GM23338 (cell line): ENCODE measurements at regions not wholly inside any gene's neighbourhood (a gene's known extent, or its start where the extent isn't known, plus 50 kb on each side); places are given as distances from the start of the nearest gene placed in this dataset.

Source experiments
- ATAC-seq: fragments of 200-7000 bp; cut with Tn5 transposase; 3 replicates; pipeline ENCODE4 v1.9.1; 2020
- DNase-seq: peaks from one replicate; pipeline ENCODE4 v3.0.0-alpha.2; 2015; ENCODE audit warnings: low spot score
- H2AFZ ChIP-seq: fragments of 200-600 bp; sonication (generic); 2 replicates; pipeline ENCODE4 v1.8.0; 2016; ENCODE audit warnings: antibody characterized with exemption, mild to moderate bottlenecking, moderate library complexity
- H3F3A ChIP-seq: fragments of 200-600 bp; sonication (generic); replicated peaks from 2 replicates; pipeline ENCODE4 v1.8.0; 2017; ENCODE audit warnings: antibody characterized with exemption, mixed run types, low read depth
- H3K27ac ChIP-seq: fragments of 200-600 bp; sonication (generic); 2 replicates; pipeline ENCODE4 v1.6.1; 2016; ENCODE audit warnings: low read depth
- H3K27me3 ChIP-seq: fragments of 200-600 bp; sonication (generic); 2 replicates; pipeline ENCODE4 v1.8.0; 2016; ENCODE audit warnings: mild to moderate bottlenecking, mixed run types, moderate library complexity; ENCODE audit not compliant: insufficient read depth
- H3K36me3 ChIP-seq: fragments of 200-600 bp; sonication (generic); 2 replicates; pipeline ENCODE4 v1.8.0; 2016; ENCODE audit warnings: mild to moderate bottlenecking; ENCODE audit not compliant: insufficient read depth
- H3K4me1 ChIP-seq: fragments of 200-600 bp; sonication (generic); 2 replicates; pipeline ENCODE4 v1.8.0; 2016; ENCODE audit warnings: mild to moderate bottlenecking, moderate library complexity; ENCODE audit not compliant: insufficient read depth
- H3K4me2 ChIP-seq: fragments of 200-600 bp; sonication (generic); 2 replicates; pipeline ENCODE4 v1.7.1; 2017; ENCODE audit warnings: mixed run types
- H3K4me3 ChIP-seq: fragments of 200-600 bp; sonication (generic); 2 replicates; pipeline ENCODE4 v1.6.1; 2016; ENCODE audit warnings: mixed run types
- H3K79me2 ChIP-seq: fragments of 200-600 bp; sonication (generic); replicated peaks from 2 replicates; pipeline ENCODE4 v1.8.0; 2017; ENCODE audit warnings: mild to moderate bottlenecking; ENCODE audit not compliant: insufficient read depth
- H3K9me2 ChIP-seq: fragments of 200-600 bp; sonication (generic); 2 replicates; pipeline ENCODE4 v1.8.0; 2017; ENCODE audit not compliant: insufficient read depth
- H4K20me1 ChIP-seq: fragments of 200-600 bp; sonication (generic); replicated peaks from 2 replicates; pipeline ENCODE4 v1.8.0; 2017; ENCODE audit warnings: mild to moderate bottlenecking; ENCODE audit not compliant: insufficient read depth
- H3K27ac Mint-ChIP-seq: 2 replicates; pipeline ENCODE4 v1.8.0; 2020; ENCODE audit warnings: inconsistent platforms, mild to moderate bottlenecking, moderate library complexity, mixed read lengths
- H3K27me3 Mint-ChIP-seq: 3 replicates; pipeline ENCODE4 v1.8.0; 2022; ENCODE audit warnings: low read depth, mild to moderate bottlenecking, moderate library complexity, mixed read lengths, inconsistent platforms; ENCODE audit not compliant: insufficient read depth, poor library complexity
- H3K36me3 Mint-ChIP-seq: 3 replicates; pipeline ENCODE4 v1.8.0; 2021; ENCODE audit warnings: low read depth, mild to moderate bottlenecking, inconsistent platforms, moderate library complexity, mixed read lengths
- H3K4me1 Mint-ChIP-seq: 3 replicates; pipeline ENCODE4 v1.8.0; 2020; ENCODE audit warnings: mild to moderate bottlenecking, inconsistent platforms, mixed read lengths
- H3K4me3 Mint-ChIP-seq: 3 replicates; pipeline ENCODE4 v1.8.0; 2021; ENCODE audit warnings: moderate library complexity, mild to moderate bottlenecking, inconsistent platforms, mixed read lengths
- H3K9me3 Mint-ChIP-seq: 3 replicates; pipeline ENCODE4 v1.8.0; 2020; ENCODE audit warnings: moderate library complexity, mild to moderate bottlenecking, inconsistent platforms, mixed read lengths
- JUNB ChIP-seq: IDR thresholded peaks from one replicate; pipeline ENCODE4 v1.6.1; 2016; ENCODE audit warnings: antibody characterized with exemption; ENCODE audit not compliant: unreplicated experiment
- STAT1 ChIP-seq: IDR thresholded peaks from one replicate; pipeline ENCODE4 v1.6.1; 2016; ENCODE audit warnings: antibody characterized with exemption; ENCODE audit not compliant: unreplicated experiment
- ZNF114 ChIP-seq: fragments of 250-450 bp; sonication (Bioruptor Pico); IDR thresholded peaks from 2 replicates; pipeline ENCODE4 v1.5.0; 2020; ENCODE audit warnings: mild to moderate bottlenecking, moderate library complexity
- TF ChIP-seq, protein P1 (sequence below): fragments of 250-450 bp; sonication (Bioruptor Pico); IDR thresholded peaks from 2 replicates; pipeline ENCODE4 v1.5.0; 2020; ENCODE audit warnings: mild to moderate bottlenecking, moderate library complexity
- TF ChIP-seq, protein P2 (sequence below), 2 experiments: fragments of 200-600 bp in 1 of 2; sonication (generic) in 1 of 2; conservative IDR thresholded peaks; 2 replicates each; pipeline versions ENCODE4 v1.5.1 to v1.6.1; 2016 to 2017; ENCODE audit warnings: antibody characterized with exemption in 2 of 2, low read depth in 2 of 2, mild to moderate bottlenecking in 2 of 2, moderate library complexity in 1 of 2
- TF ChIP-seq, protein P3 (sequence below): IDR thresholded peaks from 2 replicates; pipeline ENCODE4 v1.6.1; 2016; ENCODE audit warnings: antibody characterized with exemption
- TF ChIP-seq, protein P4 (sequence below): IDR thresholded peaks from one replicate; pipeline ENCODE4 v1.6.1; 2018; ENCODE audit warnings: antibody characterized with exemption; ENCODE audit not compliant: unreplicated experiment

DNA sequence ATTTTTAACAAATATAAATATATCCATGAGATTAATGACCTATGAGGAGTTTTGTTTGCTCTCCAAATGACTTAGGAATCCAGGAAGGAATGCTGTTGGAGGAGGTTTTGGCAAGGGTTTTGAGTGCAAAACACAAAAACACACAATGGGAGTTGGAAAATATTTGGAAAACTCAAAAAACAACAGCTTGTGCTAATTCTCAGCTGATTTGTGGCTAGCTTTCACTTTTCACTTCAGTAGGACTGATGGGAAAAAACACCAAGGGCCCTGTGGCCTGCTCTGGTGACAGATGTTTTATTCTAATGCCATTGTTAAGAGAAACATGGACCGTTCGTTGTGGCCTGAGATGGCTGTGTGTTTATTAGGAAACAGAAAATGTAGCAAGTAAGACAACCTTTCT is 113.9 kb downstream of the ALDH8A1 start:
- no peak for ATAC-seq
- peaks cover 6% of the 10 kb centered on the region; the same call in 2 of the 3 replicates for H3K4me1 Mint-ChIP-seq
- no peak overlapping the region for H3K27ac Mint-ChIP-seq

DNA sequence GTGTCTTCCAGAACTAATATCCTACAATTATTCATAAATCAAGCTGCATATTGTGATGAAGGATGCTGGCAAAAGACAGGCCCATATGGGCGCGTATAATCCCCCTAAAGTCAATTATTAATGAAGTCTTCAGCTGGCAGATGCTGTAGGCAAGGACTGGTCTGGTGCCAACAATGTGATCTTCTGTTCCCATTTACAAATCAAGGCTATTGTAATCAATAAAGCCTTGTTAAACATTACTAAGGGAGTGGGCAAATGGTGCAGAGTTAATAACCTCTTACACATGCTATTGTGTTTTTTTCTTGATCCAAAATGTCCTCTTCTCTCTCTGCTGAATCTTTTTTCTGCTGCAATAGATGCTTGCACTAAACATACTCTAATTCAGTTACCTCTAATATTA is 119.0 kb downstream of the ALDH8A1 start:
- Histone ChIP-seq H3K36me3 (no peaks in the 10 kb centered on the region), H3K4me2 (no peak overlapping the region), H3K27ac (no peak overlapping the region), H3K4me1 (no peaks in the 10 kb centered on the region), H2AFZ (no peak overlapping the region), H3K4me3 (no peak overlapping the region), H3K27me3 (no peaks in the 10 kb centered on the region), H3F3A (no peaks in the 10 kb centered on the region), H4K20me1 (no peaks in the 10 kb centered on the region), H3K9me2 (peaks cover 6% of the 10 kb centered on the region; the same call in 1 of the 2 replicates), H3K79me2 (no peaks in the 10 kb centered on the region)
- H3K36me3 Mint-ChIP-seq, result no peaks in the 10 kb centered on the region
- H3K9me3 Mint-ChIP-seq, result no peaks in the 10 kb centered on the region; the same call in 2 of the 3 replicates
- H3K4me1 Mint-ChIP-seq, result peaks cover 6% of the 10 kb centered on the region; the same call in 2 of the 3 replicates
- peaks cover 2% of the 10 kb centered on the region for H3K27me3 Mint-ChIP-seq
- DNase-seq (no peak), ATAC-seq (no peak)
- H3K4me3 Mint-ChIP-seq, result no peak overlapping the region
- H3K27ac Mint-ChIP-seq, result no peak overlapping the region
- TF ChIP-seq, protein P1, sequence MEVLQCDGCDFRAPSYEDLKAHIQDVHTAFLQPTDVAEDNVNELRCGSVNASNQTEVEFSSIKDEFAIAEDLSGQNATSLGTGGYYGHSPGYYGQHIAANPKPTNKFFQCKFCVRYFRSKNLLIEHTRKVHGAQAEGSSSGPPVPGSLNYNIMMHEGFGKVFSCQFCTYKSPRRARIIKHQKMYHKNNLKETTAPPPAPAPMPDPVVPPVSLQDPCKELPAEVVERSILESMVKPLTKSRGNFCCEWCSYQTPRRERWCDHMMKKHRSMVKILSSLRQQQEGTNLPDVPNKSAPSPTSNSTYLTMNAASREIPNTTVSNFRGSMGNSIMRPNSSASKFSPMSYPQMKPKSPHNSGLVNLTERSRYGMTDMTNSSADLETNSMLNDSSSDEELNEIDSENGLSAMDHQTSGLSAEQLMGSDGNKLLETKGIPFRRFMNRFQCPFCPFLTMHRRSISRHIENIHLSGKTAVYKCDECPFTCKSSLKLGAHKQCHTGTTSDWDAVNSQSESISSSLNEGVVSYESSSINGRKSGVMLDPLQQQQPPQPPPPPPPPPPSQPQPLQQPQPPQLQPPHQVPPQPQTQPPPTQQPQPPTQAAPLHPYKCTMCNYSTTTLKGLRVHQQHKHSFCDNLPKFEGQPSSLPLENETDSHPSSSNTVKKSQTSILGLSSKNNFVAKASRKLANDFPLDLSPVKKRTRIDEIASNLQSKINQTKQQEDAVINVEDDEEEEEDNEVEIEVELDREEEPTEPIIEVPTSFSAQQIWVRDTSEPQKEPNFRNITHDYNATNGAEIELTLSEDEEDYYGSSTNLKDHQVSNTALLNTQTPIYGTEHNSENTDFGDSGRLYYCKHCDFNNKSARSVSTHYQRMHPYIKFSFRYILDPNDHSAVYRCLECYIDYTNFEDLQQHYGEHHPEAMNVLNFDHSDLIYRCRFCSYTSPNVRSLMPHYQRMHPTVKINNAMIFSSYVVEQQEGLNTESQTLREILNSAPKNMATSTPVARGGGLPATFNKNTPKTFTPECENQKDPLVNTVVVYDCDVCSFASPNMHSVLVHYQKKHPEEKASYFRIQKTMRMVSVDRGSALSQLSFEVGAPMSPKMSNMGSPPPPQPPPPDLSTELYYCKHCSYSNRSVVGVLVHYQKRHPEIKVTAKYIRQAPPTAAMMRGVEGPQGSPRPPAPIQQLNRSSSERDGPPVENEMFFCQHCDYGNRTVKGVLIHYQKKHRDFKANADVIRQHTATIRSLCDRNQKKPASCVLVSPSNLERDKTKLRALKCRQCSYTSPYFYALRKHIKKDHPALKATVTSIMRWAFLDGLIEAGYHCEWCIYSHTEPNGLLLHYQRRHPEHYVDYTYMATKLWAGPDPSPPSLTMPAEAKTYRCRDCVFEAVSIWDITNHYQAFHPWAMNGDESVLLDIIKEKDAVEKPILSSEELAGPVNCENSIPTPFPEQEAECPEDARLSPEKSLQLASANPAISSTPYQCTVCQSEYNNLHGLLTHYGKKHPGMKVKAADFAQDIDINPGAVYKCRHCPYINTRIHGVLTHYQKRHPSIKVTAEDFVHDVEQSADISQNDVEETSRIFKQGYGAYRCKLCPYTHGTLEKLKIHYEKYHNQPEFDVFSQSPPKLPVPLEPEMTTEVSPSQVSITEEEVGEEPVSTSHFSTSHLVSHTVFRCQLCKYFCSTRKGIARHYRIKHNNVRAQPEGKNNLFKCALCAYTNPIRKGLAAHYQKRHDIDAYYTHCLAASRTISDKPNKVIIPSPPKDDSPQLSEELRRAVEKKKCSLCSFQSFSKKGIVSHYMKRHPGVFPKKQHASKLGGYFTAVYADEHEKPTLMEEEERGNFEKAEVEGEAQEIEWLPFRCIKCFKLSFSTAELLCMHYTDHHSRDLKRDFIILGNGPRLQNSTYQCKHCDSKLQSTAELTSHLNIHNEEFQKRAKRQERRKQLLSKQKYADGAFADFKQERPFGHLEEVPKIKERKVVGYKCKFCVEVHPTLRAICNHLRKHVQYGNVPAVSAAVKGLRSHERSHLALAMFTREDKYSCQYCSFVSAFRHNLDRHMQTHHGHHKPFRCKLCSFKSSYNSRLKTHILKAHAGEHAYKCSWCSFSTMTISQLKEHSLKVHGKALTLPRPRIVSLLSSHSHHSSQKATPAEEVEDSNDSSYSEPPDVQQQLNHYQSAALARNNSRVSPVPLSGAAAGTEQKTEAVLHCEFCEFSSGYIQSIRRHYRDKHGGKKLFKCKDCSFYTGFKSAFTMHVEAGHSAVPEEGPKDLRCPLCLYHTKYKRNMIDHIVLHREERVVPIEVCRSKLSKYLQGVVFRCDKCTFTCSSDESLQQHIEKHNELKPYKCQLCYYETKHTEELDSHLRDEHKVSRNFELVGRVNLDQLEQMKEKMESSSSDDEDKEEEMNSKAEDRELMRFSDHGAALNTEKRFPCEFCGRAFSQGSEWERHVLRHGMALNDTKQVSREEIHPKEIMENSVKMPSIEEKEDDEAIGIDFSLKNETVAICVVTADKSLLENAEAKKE (CRISPR knock-in tag), result no peak

More for the DNA sequence above, 113.9 kb downstream of the ALDH8A1 start:
- no peak for DNase-seq
- H4K20me1 ChIP-seq, result no peaks in the 10 kb centered on the region
- Mint-ChIP-seq H3K36me3 (no peaks in the 10 kb centered on the region), H3K9me3 (no peaks in the 10 kb centered on the region), H3K4me3 (no peak overlapping the region), H3K27me3 (no peaks in the 10 kb centered on the region)
- no peaks in the 10 kb centered on the region for H3K79me2 ChIP-seq
- no peaks in the 10 kb centered on the region for H3K27me3 ChIP-seq
- TF ChIP-seq, protein P2, sequence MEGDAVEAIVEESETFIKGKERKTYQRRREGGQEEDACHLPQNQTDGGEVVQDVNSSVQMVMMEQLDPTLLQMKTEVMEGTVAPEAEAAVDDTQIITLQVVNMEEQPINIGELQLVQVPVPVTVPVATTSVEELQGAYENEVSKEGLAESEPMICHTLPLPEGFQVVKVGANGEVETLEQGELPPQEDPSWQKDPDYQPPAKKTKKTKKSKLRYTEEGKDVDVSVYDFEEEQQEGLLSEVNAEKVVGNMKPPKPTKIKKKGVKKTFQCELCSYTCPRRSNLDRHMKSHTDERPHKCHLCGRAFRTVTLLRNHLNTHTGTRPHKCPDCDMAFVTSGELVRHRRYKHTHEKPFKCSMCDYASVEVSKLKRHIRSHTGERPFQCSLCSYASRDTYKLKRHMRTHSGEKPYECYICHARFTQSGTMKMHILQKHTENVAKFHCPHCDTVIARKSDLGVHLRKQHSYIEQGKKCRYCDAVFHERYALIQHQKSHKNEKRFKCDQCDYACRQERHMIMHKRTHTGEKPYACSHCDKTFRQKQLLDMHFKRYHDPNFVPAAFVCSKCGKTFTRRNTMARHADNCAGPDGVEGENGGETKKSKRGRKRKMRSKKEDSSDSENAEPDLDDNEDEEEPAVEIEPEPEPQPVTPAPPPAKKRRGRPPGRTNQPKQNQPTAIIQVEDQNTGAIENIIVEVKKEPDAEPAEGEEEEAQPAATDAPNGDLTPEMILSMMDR (conservative IDR thresholded peaks at IDR 0.05; ENCODE audit: low read depth in 2 of 2), result no peak
- TF ChIP-seq STAT1 (no peak), JUNB (no peak), ZNF114 (CRISPR knock-in tag) (no peak)
- TF ChIP-seq, protein P3, sequence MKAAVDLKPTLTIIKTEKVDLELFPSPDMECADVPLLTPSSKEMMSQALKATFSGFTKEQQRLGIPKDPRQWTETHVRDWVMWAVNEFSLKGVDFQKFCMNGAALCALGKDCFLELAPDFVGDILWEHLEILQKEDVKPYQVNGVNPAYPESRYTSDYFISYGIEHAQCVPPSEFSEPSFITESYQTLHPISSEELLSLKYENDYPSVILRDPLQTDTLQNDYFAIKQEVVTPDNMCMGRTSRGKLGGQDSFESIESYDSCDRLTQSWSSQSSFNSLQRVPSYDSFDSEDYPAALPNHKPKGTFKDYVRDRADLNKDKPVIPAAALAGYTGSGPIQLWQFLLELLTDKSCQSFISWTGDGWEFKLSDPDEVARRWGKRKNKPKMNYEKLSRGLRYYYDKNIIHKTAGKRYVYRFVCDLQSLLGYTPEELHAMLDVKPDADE, result no peak
- TF ChIP-seq, protein P4, sequence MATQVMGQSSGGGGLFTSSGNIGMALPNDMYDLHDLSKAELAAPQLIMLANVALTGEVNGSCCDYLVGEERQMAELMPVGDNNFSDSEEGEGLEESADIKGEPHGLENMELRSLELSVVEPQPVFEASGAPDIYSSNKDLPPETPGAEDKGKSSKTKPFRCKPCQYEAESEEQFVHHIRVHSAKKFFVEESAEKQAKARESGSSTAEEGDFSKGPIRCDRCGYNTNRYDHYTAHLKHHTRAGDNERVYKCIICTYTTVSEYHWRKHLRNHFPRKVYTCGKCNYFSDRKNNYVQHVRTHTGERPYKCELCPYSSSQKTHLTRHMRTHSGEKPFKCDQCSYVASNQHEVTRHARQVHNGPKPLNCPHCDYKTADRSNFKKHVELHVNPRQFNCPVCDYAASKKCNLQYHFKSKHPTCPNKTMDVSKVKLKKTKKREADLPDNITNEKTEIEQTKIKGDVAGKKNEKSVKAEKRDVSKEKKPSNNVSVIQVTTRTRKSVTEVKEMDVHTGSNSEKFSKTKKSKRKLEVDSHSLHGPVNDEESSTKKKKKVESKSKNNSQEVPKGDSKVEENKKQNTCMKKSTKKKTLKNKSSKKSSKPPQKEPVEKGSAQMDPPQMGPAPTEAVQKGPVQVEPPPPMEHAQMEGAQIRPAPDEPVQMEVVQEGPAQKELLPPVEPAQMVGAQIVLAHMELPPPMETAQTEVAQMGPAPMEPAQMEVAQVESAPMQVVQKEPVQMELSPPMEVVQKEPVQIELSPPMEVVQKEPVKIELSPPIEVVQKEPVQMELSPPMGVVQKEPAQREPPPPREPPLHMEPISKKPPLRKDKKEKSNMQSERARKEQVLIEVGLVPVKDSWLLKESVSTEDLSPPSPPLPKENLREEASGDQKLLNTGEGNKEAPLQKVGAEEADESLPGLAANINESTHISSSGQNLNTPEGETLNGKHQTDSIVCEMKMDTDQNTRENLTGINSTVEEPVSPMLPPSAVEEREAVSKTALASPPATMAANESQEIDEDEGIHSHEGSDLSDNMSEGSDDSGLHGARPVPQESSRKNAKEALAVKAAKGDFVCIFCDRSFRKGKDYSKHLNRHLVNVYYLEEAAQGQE, result no peak
- no peak overlapping the region for H3K4me2 ChIP-seq
- H3K36me3 ChIP-seq, result no peaks in the 10 kb centered on the region
- no peaks in the 10 kb centered on the region for H3K9me2 ChIP-seq
- peak overlapping the region; percentile 33; the same call in 1 of the 2 replicates for H2AFZ ChIP-seq
- H3K4me1 ChIP-seq, result no peaks in the 10 kb centered on the region
- no peak overlapping the region for H3K27ac ChIP-seq
- H3K4me3 ChIP-seq, result no peak overlapping the region
- H3F3A ChIP-seq, result no peaks in the 10 kb centered on the region
